IMR-90 (cell line): ENCODE measurements at regions not wholly inside any gene's neighbourhood (a gene's known extent, or its start where the extent isn't known, plus 50 kb on each side); places are given as distances from the start of the nearest gene placed in this dataset.

ENCODE experiments used
- BHLHE40 ChIP-seq: fragments of 150-350 bp; IDR thresholded peaks from 2 replicates; pipeline ENCODE4 v1.6.1; 2016; ENCODE audit warnings: mild to moderate bottlenecking, low read depth, low read length
- CTCF ChIP-seq: conservative IDR thresholded peaks from 2 replicates; pipeline ENCODE4 v1.5.1; 2012; ENCODE audit warnings: mild to moderate bottlenecking, low read depth, low read length, improper control_type of control experiment
- POLR2A ChIP-seq: IDR thresholded peaks from 2 replicates; pipeline ENCODE4 v1.6.1; 2012; ENCODE audit warnings: mild to moderate bottlenecking, low read depth, low read length
- RAD21 ChIP-seq: IDR thresholded peaks from 2 replicates; pipeline ENCODE4 v1.6.1; 2012; ENCODE audit warnings: low read length, improper control_type of control experiment

GRCh38 chr18:31232775-31233424 is 70.2 kb upstream of the DSC1 start:
- TF ChIP-seq CTCF (no peak), POLR2A (no peak), RAD21 (no peak), BHLHE40 (no peak)
